ENCODE measurements at regions not wholly inside any gene's neighbourhood (a gene's known extent, or its start where the extent isn't known, plus 50 kb on each side); places are given as distances from the start of the nearest gene placed in this dataset.

DNA sequence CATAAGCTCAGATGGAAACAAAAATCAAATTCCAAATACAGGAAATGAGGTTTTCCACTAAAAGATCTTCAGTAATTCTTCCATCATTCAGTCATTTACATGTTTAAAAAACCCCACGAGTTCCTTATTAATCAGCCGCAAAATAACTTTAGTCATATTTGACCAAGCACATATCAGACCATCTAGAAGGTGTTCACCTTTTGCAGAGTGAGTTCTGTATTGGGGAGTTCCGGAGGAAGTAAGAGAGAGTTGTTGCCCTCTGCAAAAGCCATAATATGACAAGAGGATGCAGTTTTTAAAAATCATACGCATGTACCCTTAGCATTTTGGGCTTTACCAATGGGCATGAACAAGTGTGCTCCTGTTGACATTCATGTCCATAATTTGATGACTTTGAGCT lies 61.6 kb downstream of the CCR1 start:
- DNase-seq (ENCODE audit: low read depth in 2 of 2) = no peak

GRCh38 chr3:46146021-46146420 lies 62.1 kb downstream of the CCR1 start:
- no peak for DNase-seq (ENCODE audit: low read depth in 2 of 2)

DNA sequence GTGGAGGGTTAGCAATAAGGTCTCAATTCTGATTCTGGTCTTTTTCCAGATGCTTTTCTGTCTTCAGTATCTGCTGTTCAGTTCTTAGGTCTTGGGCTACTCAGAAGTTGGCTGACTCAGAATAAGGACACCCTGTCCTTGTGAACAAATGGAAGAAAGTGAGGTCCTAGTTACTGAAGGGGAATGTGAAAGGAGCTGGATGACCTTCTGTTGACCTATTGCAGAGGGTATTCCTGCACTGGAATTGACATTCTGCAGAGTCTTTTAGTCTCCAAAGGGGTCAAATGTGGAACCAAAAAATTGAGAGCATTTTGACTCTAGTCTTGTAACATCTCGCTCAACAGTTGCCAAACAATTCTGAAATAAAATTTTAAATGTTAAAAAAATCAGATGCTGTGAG lies 63.0 kb downstream of the CCR1 start:
- DNase-seq (ENCODE audit: low read depth in 2 of 2) = no peak

GRCh38 chr3:46143951-46144473 lies 64.1 kb downstream of the CCR1 start:
- DNase-seq (ENCODE audit: low read depth in 2 of 2) = no peak

DNA sequence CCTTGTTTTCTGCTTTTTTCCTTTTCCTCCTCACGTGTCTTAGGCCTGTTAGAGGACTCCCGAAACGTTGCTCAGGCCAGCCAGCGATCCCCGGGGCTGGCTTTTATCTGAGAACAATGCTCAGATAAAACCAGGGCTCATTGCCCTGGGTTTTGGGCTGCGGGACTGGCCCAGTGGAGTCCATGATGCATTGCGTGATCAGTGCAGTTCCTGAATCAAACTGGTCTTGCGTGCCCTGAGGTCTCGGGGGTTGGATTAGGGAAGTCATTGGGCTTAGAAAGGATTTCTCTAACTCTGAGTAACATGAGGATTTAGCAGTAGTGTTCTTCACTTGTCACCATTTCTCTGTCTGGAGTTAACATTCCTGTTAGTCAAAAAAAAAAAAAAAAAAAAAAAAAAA lies 66.3 kb downstream of the CCR1 start:
- DNase-seq (ENCODE audit: low read depth in 2 of 2) = no peak

GRCh38 chr3:46138581-46138980 lies 69.5 kb downstream of the CCR1 start:
- no peak for DNase-seq (ENCODE audit: low read depth in 2 of 2)

- DNase-seq (ENCODE audit: low read depth in 2 of 2) = no peak
Measured at GRCh38 chr3:46135475-46135874, 72.6 kb downstream of the CCR1 start.

GRCh38 chr3:46133285-46133684 lies 74.8 kb downstream of the CCR1 start:
- DNase-seq (ENCODE audit: low read depth in 2 of 2) = no peak

GRCh38 chr3:46132565-46132964 lies 75.5 kb downstream of the CCR1 start:
- DNase-seq (ENCODE audit: low read depth in 2 of 2) = no peak

GRCh38 chr3:46131884-46132450 lies 76.1 kb downstream of the CCR1 start:
- no peak for DNase-seq (ENCODE audit: low read depth in 2 of 2)

DNA sequence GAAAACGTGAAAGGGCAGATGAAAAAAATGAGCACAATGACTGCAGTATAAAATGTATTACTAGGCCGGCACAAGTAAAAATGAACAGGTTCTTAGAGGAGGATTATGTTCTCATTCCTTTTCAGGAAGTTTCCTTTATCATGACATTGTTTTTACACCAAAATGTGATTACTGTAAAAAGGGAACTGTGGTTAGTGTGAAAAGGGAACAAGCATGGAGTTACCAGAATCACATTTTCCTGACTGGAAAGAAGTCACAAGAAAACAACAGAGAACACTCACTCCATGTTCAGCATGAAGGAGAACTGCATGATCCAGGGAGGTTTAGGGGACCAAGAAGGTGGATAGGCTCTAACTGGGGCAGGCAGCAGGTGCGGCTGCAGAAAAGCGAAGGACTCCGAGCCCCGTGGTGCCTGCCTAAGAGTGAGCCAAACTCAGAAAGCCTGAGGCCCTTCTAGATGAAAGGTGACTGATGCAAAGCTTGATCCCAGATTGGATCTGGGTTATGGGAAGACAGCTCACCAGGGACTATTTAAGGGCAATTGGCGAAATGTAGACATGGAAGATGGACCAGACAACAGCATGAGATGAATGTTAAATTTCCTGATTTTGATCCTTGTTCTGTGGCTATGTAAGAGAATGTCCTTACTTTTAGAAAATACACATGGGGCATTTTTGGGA lies 77.3 kb downstream of the CCR1 start:
- no peak for DNase-seq (ENCODE audit: low read depth in 2 of 2)

GRCh38 chr3:46129588-46130272 lies 78.4 kb downstream of the CCR1 start:
- DNase-seq (ENCODE audit: low read depth in 2 of 2) = no peak

DNA sequence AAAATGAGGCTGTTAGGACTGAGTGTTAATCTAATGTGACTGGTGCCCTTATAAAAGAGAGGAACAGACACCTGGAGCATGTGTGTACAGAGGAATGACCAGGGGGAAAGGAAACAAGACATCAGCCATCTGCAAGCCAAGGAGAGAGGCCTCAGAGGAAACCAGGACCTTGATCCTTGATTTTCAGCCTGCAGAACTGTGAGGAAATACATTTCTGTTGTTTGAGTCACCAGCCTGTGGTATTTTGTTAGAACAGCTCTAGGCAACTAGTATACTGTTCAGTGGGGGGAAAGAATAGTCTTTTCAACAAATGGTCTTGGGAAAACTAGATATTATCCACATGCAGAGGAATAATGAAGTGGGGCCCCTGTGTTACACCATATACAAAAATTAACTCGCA lies 80.6 kb downstream of the CCR1 start:
- no peak for DNase-seq (ENCODE audit: low read depth in 2 of 2)

GRCh38 chr3:46124216-46125177 lies 83.6 kb downstream of the CCR1 start:
- no peak for DNase-seq (ENCODE audit: low read depth in 2 of 2)

DNA sequence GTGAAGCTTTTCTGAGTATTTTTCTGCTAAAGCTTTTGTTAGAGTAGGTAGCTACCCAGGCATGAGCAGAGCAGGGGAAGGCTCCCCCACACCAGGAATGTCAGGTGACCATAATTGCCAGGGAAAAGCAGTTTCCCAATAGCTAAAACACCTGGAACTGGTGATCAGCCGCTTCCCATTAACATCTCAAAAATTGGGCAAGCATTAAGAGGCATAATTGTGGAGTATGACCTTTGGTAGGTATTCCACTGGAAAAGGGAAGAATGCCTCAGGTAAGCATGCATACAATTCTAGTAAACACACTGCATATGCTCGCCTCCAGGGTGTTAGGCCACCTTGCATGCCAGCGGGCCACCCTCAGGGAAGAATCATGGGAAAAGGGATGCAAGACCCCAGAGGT lies 84.5 kb downstream of the CCR1 start:
- no peak for DNase-seq (ENCODE audit: low read depth in 2 of 2)

DNA sequence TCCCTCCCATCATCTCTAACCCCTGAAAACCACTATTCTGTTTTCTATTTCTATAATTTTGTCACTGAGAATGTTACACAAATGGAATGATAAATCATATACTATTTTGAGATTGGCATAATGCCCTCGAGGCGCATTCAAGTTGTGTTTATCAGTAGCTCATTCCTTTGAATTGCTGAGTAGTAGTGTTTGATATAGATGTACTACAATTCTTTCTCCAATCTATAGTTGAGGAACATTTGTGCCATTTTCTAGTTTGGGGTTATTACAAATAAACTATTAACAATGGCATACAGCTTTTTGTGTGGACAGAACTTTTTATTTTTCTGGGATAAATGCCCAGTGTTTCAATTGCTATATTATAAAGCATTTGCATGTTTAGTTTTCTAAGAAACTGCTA lies 86.0 kb downstream of the CCR1 start:
- no peak for DNase-seq (ENCODE audit: low read depth in 2 of 2)

- DNase-seq (ENCODE audit: low read depth in 2 of 2) = no peak
Measured at GRCh38 chr3:46120983-46121382, 87.1 kb downstream of the CCR1 start.

- no peak for DNase-seq (ENCODE audit: low read depth in 2 of 2)
Measured at GRCh38 chr3:46119709-46120498, 88.2 kb downstream of the CCR1 start.

DNA sequence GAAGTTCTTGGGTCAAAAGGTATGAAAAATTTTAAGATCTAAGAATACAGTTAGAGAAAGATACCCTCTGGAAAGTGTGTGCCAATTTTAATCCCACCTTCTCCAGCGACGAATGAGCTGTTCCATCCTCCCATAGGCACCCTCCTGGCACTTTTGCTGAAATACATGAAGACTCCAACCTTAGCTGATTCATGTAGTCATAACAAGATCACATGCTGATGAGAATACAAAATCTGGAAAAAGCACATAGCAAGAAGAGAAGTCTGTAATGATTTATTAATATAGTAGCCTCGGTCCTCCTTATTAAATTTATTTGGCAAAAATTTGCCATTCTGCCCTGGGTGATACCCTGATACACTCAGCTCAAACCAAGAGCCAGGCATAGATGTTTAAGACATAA lies 88.9 kb downstream of the CCR1 start:
- DNase-seq (ENCODE audit: low read depth in 2 of 2) = no peak

- DNase-seq (ENCODE audit: low read depth in 2 of 2) = no peak
Measured at GRCh38 chr3:46116996-46117395, 89.7 kb upstream of the XCR1 start.

- no peak for DNase-seq (ENCODE audit: low read depth in 2 of 2)
Measured at GRCh38 chr3:46114323-46114988, 87.2 kb upstream of the XCR1 start.
